AG04450 (cell line): ENCODE measurements at regions not wholly inside any gene's neighbourhood (a gene's known extent, or its start where the extent isn't known, plus 50 kb on each side); places are given as distances from the start of the nearest gene placed in this dataset.

Experiments used
- CTCF ChIA-PET: fragments of 300-600, 350-600 bp; formaldehyde crosslinking; extraction: SDS; loops from one replicate; lab custom pipeline; 2022; ENCODE audit warnings: antibody characterized with exemption, inconsistent platforms; lab: Charles Lee
- POLR2A ChIA-PET: fragments of 350-600 bp; formaldehyde crosslinking; extraction: SDS; loops from one replicate; lab custom pipeline; 2021; ENCODE audit warnings: antibody characterized with exemption, inconsistent platforms; lab: Yijun Ruan, JAX
- DNase-seq: peaks from one replicate; pipeline ENCODE4 v3.0.0-alpha.2; 2011; ENCODE audit warnings: low read depth, low spot score
- H3K27ac ChIP-seq: one replicate; pipeline ENCODE4 v1.5.1; 2012; ENCODE audit warnings: low read depth, low read length, control low read depth
- H3K27me3 ChIP-seq: one replicate; pipeline ENCODE4 v1.6.0; 2012; ENCODE audit warnings: low read length; ENCODE audit not compliant: control insufficient read depth, insufficient read depth
- H3K4me3 ChIP-seq: 2 replicates; pipeline ENCODE4 v1.5.1; 2011; ENCODE audit warnings: mild to moderate bottlenecking, low read depth, low read length, control low read depth
- H3K9me3 ChIP-seq: 2 replicates; pipeline ENCODE4 v1.5.1; 2012; ENCODE audit warnings: low read length; ENCODE audit not compliant: control insufficient read depth, insufficient read depth
- CTCF ChIP-seq: IDR thresholded peaks from 2 replicates; pipeline ENCODE4 v1.5.1; 2011; ENCODE audit warnings: low read depth, low read length, control low read depth, inconsistent platforms

- H3K27ac ChIP-seq = no peak overlapping the region
- DNase-seq = no peak
- H3K27me3 ChIP-seq = peaks cover 5% of the 10 kb centered on the region
- TF ChIP-seq CTCF = no peak
- CTCF ChIA-PET = interaction anchor here (1.5 kb wide), 1 partner anchor 62 kb away, joined by 3 read pairs; no protein-coding TSS in a partner anchor
- H3K4me3 ChIP-seq = no peak overlapping the region
- H3K9me3 ChIP-seq = peaks cover 8% of the 10 kb centered on the region
- POLR2A ChIA-PET = no interaction called here
These were observed 76.6 kb upstream of the PFKP start for GRCh38 chr10:2990764-2991163.

- no peak for DNase-seq
- POLR2A ChIA-PET = no interaction called here
- H3K27ac ChIP-seq = no peak overlapping the region
- CTCF ChIA-PET = interaction anchor here (1.0 to 1.2 kb wide), 2 partner anchors 12 to 54 kb away, joined by 4 read pairs; no protein-coding TSS in a partner anchor
- H3K27me3 ChIP-seq = peaks cover 5% of the 10 kb centered on the region
- no peak overlapping the region for H3K4me3 ChIP-seq
- H3K9me3 ChIP-seq = peaks cover 8% of the 10 kb centered on the region
- TF ChIP-seq CTCF = no peak
These were observed 77.9 kb upstream of the PFKP start for GRCh38 chr10:2989292-2989947.

- ChIA-PET CTCF (no interaction called here), POLR2A (no interaction called here)
- Histone ChIP-seq H3K9me3 (peaks cover 8% of the 10 kb centered on the region), H3K27me3 (peaks cover 3% of the 10 kb centered on the region), H3K27ac (no peak overlapping the region), H3K4me3 (no peak overlapping the region)
- no peak for TF ChIP-seq CTCF
- DNase-seq = no peak
These were observed 80.1 kb upstream of the PFKP start for GRCh38 chr10:2987185-2987768.

GRCh38 chr10:2986391-2986801 is 81.0 kb upstream of the PFKP start:
- no peak for DNase-seq
- Histone ChIP-seq H3K4me3 (no peak overlapping the region), H3K9me3 (peaks cover 8% of the 10 kb centered on the region), H3K27me3 (peaks cover 3% of the 10 kb centered on the region), H3K27ac (no peak overlapping the region)
- CTCF ChIA-PET = interaction anchor here (1.6 kb wide), 1 partner anchor 57 kb away, joined by 9 read pairs; no protein-coding TSS in a partner anchor
- POLR2A ChIA-PET = no interaction called here
- TF ChIP-seq CTCF = no peak

GRCh38 chr10:2985729-2986232 is 81.6 kb upstream of the PFKP start:
- ChIA-PET POLR2A (no interaction called here), CTCF (interaction anchor here (1.6 kb wide), 1 partner anchor 58 kb away, joined by 9 read pairs; no protein-coding TSS in a partner anchor)
- Histone ChIP-seq H3K4me3 (no peak overlapping the region), H3K27ac (no peak overlapping the region), H3K27me3 (peaks cover 3% of the 10 kb centered on the region), H3K9me3 (peaks cover 8% of the 10 kb centered on the region)
- no peak for TF ChIP-seq CTCF
- no peak for DNase-seq
